Neutrophil (primary cell): ENCODE measurements at regions not wholly inside any gene's neighbourhood (a gene's known extent, or its start where the extent isn't known, plus 50 kb on each side); places are given as distances from the start of the nearest gene placed in this dataset.

Experiments
- H3K27ac ChIP-seq: fragments of 200-600 bp; sonication (generic); 2 replicates; pipeline ENCODE4 v1.5.1; 2016; ENCODE audit warnings: mild to moderate bottlenecking, moderate library complexity
- H3K27me3 ChIP-seq: fragments of 200-600 bp; sonication (generic); 2 replicates; pipeline ENCODE4 v1.6.0; 2016; ENCODE audit warnings: mild to moderate bottlenecking
- H3K36me3 ChIP-seq: fragments of 200-600 bp; sonication (generic); 2 replicates; pipeline ENCODE4 v1.5.1; 2017
- H3K4me1 ChIP-seq, 2 experiments: fragments of 200-600 bp in 1 of 2; sonication (generic) in 1 of 2; 1 replicate in 1 of 2; 2 replicates in 1 of 2; pipeline versions ENCODE4 v1.5.1 to v1.6.1; 2013 to 2016; ENCODE audit warnings: low read depth in 1 of 2, low read length in 1 of 2, mild to moderate bottlenecking in 1 of 2, moderate library complexity in 1 of 2; ENCODE audit not compliant: control insufficient read depth in 1 of 2, insufficient read depth in 1 of 2
- H3K4me3 ChIP-seq, 2 experiments: fragments of 200-600 bp in 1 of 2; sonication (generic) in 1 of 2; 1 replicate in 1 of 2; 2 replicates in 1 of 2; pipeline ENCODE4 v1.5.1; 2013 to 2016; ENCODE audit warnings: low read depth in 1 of 2, low read length in 1 of 2, mild to moderate bottlenecking in 1 of 2, moderate library complexity in 1 of 2
- H3K9me3 ChIP-seq: fragments of 200-600 bp; sonication (generic); 2 replicates; pipeline ENCODE4 v1.5.1; 2016
- TF ChIP-seq, protein P1 (sequence below): fragments of 200-600 bp; sonication (generic); IDR thresholded peaks from 2 replicates; pipeline ENCODE4 v1.5.1; 2016; ENCODE audit warnings: antibody characterized with exemption

DNA sequence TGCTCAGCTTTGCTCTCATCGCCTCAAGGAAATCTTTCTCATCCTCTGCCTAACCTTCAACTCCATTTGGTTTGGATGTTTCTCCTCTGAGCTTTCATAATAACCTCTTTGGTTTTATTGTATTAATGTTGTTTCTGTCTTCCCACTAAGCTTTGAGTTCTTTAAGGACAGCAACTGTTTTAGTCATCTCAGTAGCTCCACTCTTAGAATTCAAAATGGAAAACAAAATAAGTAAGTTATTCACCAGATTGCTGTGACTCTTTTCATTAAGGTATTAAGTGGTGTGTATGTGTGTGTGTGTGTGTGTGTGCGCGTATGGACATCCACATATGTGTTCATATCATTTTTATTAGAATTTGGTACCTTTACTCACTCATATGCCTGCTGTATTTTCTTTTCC lies 279.2 kb upstream of the BOD1L1 start:
- no peak overlapping the region for H3K4me3 ChIP-seq
- no peaks in the 10 kb centered on the region for H3K36me3 ChIP-seq
- TF ChIP-seq, protein P1, sequence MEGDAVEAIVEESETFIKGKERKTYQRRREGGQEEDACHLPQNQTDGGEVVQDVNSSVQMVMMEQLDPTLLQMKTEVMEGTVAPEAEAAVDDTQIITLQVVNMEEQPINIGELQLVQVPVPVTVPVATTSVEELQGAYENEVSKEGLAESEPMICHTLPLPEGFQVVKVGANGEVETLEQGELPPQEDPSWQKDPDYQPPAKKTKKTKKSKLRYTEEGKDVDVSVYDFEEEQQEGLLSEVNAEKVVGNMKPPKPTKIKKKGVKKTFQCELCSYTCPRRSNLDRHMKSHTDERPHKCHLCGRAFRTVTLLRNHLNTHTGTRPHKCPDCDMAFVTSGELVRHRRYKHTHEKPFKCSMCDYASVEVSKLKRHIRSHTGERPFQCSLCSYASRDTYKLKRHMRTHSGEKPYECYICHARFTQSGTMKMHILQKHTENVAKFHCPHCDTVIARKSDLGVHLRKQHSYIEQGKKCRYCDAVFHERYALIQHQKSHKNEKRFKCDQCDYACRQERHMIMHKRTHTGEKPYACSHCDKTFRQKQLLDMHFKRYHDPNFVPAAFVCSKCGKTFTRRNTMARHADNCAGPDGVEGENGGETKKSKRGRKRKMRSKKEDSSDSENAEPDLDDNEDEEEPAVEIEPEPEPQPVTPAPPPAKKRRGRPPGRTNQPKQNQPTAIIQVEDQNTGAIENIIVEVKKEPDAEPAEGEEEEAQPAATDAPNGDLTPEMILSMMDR, result no peak
- H3K4me1 ChIP-seq, result no peaks in the 10 kb centered on the region
- no peak overlapping the region for H3K27ac ChIP-seq
- H3K27me3 ChIP-seq, result no peaks in the 10 kb centered on the region
- H3K9me3 ChIP-seq, result no peaks in the 10 kb centered on the region

DNA sequence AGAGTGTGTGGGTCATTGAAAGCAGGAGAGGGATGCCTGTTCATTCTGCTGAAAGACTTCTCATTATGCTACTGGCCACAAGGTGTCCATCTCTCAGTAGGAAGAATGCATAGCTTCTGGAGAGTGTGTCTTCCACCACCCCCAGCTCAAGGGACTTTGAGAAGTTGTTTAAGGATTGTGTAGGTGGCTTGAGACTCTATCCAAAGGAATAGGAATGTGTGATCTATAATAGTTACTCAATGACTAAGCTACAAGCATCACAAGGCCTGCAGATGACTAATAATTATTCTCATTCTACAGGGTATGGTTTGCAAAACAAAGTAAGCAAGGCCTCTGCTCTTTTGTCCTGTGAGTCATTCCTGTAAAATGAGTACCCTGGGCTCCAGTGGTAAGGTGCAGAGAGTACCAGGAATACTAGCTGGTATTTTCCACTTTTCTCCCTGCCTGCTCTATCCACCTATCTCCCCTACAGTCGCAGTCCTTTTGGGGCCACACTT lies 279.8 kb upstream of the BOD1L1 start:
- TF ChIP-seq, protein P1, result no peak
- no peaks in the 10 kb centered on the region for H3K36me3 ChIP-seq
- no peaks in the 10 kb centered on the region for H3K4me1 ChIP-seq
- H3K9me3 ChIP-seq, result no peaks in the 10 kb centered on the region
- no peak overlapping the region for H3K4me3 ChIP-seq
- H3K27ac ChIP-seq, result no peak overlapping the region
- H3K27me3 ChIP-seq, result no peaks in the 10 kb centered on the region

DNA sequence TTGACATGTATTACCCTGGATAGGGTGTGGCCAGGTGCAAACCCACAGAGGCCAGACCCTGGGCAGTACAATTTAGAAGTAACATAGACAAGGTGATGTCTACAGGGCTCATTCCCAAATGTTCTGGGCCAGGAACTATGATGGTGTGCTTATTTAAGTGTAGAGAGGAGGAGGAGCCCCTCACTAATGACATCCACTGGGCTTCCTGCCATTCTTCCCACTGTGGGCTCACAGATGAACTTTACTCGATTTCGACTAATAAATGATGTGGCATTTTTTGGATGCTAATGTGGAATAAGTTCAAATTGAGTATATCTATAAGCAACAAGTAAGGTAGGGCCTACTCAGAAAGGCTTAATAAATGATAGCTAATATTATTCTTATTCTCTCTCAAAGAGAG lies 280.9 kb upstream of the BOD1L1 start:
- Histone ChIP-seq H3K27ac (no peak overlapping the region), H3K36me3 (no peaks in the 10 kb centered on the region)

GRCh38 chr4:13910556-13910955 lies 283.0 kb upstream of the BOD1L1 start:
- H3K36me3 ChIP-seq, result no peaks in the 10 kb centered on the region
- H3K4me3 ChIP-seq, result no peak overlapping the region
- no peaks in the 10 kb centered on the region for H3K4me1 ChIP-seq
- TF ChIP-seq, protein P1, result no peak
- peaks cover 5% of the 10 kb centered on the region for H3K27me3 ChIP-seq
- H3K27ac ChIP-seq, result no peak overlapping the region
- no peaks in the 10 kb centered on the region for H3K9me3 ChIP-seq

More for the DNA sequence above, 280.9 kb upstream of the BOD1L1 start:
- Histone ChIP-seq H3K27me3 (no peaks in the 10 kb centered on the region), H3K4me1 (no peaks in the 10 kb centered on the region), H3K9me3 (no peaks in the 10 kb centered on the region), H3K4me3 (no peak overlapping the region)
- TF ChIP-seq, protein P1, result no peak

- Histone ChIP-seq H3K27me3 (peaks cover 5% of the 10 kb centered on the region), H3K9me3 (no peaks in the 10 kb centered on the region), H3K36me3 (no peaks in the 10 kb centered on the region), H3K4me3 (no peak overlapping the region), H3K4me1 (no peaks in the 10 kb centered on the region), H3K27ac (no peak overlapping the region)
- TF ChIP-seq, protein P1, result no peak
Measured at GRCh38 chr4:13911256-13911655, 283.7 kb upstream of the BOD1L1 start.
